ENCODE measurements at regions not wholly inside any gene's neighbourhood (a gene's known extent, or its start where the extent isn't known, plus 50 kb on each side); places are given as distances from the start of the nearest gene placed in this dataset.

DNA sequence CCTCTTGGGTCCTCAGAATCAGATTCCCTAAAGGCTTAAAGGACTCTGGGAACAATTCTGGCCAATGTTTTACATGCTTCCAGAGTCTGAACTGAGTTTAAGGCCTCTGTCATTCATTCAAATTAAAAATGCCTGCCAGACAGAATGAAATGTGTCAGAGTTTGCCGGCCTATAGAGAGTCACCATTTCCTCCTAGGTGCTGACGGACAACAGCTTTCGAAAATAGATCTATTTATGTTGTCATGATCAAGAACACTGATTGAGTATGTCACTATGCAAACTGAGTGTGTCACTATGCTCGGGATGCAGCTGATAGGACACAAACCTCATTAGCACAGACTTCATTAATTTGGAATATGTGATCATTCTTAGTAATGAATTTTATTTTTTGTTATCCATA lies 151.4 kb upstream of the TMCC3 start:
- TF ChIP-seq, protein P1, sequence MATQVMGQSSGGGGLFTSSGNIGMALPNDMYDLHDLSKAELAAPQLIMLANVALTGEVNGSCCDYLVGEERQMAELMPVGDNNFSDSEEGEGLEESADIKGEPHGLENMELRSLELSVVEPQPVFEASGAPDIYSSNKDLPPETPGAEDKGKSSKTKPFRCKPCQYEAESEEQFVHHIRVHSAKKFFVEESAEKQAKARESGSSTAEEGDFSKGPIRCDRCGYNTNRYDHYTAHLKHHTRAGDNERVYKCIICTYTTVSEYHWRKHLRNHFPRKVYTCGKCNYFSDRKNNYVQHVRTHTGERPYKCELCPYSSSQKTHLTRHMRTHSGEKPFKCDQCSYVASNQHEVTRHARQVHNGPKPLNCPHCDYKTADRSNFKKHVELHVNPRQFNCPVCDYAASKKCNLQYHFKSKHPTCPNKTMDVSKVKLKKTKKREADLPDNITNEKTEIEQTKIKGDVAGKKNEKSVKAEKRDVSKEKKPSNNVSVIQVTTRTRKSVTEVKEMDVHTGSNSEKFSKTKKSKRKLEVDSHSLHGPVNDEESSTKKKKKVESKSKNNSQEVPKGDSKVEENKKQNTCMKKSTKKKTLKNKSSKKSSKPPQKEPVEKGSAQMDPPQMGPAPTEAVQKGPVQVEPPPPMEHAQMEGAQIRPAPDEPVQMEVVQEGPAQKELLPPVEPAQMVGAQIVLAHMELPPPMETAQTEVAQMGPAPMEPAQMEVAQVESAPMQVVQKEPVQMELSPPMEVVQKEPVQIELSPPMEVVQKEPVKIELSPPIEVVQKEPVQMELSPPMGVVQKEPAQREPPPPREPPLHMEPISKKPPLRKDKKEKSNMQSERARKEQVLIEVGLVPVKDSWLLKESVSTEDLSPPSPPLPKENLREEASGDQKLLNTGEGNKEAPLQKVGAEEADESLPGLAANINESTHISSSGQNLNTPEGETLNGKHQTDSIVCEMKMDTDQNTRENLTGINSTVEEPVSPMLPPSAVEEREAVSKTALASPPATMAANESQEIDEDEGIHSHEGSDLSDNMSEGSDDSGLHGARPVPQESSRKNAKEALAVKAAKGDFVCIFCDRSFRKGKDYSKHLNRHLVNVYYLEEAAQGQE (IDR thresholded peaks at IDR 0.05; ENCODE audit: low read depth): no peak
- TF ChIP-seq FOXM1 (IDR thresholded peaks at IDR 0.05; ENCODE audit: borderline replicate concordance, low read depth) (no peak), YY1 (IDR thresholded peaks at IDR 0.05; ENCODE audit: low read depth) (no peak), EP300 (IDR thresholded peaks at IDR 0.05; ENCODE audit: borderline replicate concordance) (no peak), TAF1 (IDR thresholded peaks at IDR 0.05; ENCODE audit: low read depth) (no peak), CREB1 (IDR thresholded peaks at IDR 0.05; ENCODE audit: low read depth) (no peak), TEAD4 (IDR thresholded peaks at IDR 0.05) (no peak), EGR1 (IDR thresholded peaks at IDR 0.05) (no peak), TCF12 (IDR thresholded peaks at IDR 0.05; ENCODE audit: low read depth) (no peak), RAD21 (IDR thresholded peaks at IDR 0.05; ENCODE audit: low read depth) (no peak), CEBPB (IDR thresholded peaks at IDR 0.05) (no peak)
- TF ChIP-seq, protein P2, sequence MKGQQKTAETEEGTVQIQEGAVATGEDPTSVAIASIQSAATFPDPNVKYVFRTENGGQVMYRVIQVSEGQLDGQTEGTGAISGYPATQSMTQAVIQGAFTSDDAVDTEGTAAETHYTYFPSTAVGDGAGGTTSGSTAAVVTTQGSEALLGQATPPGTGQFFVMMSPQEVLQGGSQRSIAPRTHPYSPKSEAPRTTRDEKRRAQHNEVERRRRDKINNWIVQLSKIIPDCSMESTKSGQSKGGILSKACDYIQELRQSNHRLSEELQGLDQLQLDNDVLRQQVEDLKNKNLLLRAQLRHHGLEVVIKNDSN (IDR thresholded peaks at IDR 0.05): no peak
- TF ChIP-seq, protein P3, sequence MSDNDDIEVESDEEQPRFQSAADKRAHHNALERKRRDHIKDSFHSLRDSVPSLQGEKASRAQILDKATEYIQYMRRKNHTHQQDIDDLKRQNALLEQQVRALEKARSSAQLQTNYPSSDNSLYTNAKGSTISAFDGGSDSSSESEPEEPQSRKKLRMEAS (IDR thresholded peaks at IDR 0.05): no peak

Data from Ishikawa (cell line).